Neural crest cell (in vitro differentiated cells): ENCODE measurements at regions not wholly inside any gene's neighbourhood (a gene's known extent, or its start where the extent isn't known, plus 50 kb on each side); places are given as distances from the start of the nearest gene placed in this dataset.
"Not testable (repeated sequence)": the region's sequence is repeated elsewhere in the genome, so short reads cannot be mapped to it uniquely, and the experiment has no call there.

Experiments
- DNase-seq: peaks from one replicate; pipeline ENCODE4 v3.0.0; 2021; ENCODE audit warnings: low read depth, mixed read lengths, low spot score
- H3K27ac Mint-ChIP-seq: one replicate; pipeline ENCODE4 v1.8.0; 2021; ENCODE audit warnings: mild to moderate bottlenecking, mixed read lengths; ENCODE audit not compliant: unreplicated experiment
- H3K27me3 Mint-ChIP-seq: 2 replicates; pipeline ENCODE4 v1.8.0; 2021; ENCODE audit warnings: low read depth, mild to moderate bottlenecking, mixed read lengths
- H3K36me3 Mint-ChIP-seq: 2 replicates; pipeline ENCODE4 v1.8.0; 2021; ENCODE audit warnings: low read depth, mild to moderate bottlenecking, mixed read lengths
- H3K4me1 Mint-ChIP-seq: 2 replicates; pipeline ENCODE4 v1.8.0; 2021; ENCODE audit warnings: mixed read lengths
- H3K4me3 Mint-ChIP-seq: one replicate; pipeline ENCODE4 v1.8.0; 2021; ENCODE audit warnings: mild to moderate bottlenecking, mixed read lengths
- H3K9me3 Mint-ChIP-seq: 2 replicates; pipeline ENCODE4 v1.8.0; 2021; ENCODE audit warnings: mixed read lengths
- CTCF ChIP-seq: fragments of 200-600 bp; sonication (generic); conservative IDR thresholded peaks from 2 replicates; pipeline ENCODE4 v1.5.0; 2021; ENCODE audit warnings: antibody characterized with exemption, mild to moderate bottlenecking

DNA sequence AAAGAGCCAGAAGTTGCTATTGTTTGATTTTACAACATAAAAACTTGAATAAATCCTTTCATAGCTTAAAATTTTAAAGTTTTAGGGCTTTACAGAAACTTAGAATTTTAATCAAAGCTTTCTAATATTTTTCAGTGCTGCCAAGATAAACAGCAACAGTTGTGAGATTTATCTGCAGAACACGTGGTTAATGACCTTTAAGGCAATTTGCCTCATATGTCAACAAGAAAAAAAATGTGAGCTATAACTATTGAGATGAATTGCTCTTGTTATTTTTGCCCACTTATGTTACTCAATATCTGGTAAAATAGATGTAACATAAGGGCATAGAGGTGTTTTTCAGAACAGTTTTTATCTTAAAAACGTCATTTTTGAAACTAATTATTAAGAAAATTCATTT lies 96.7 kb upstream of the NECTIN3 start:
- Mint-ChIP-seq H3K4me1 (no peaks in the 10 kb centered on the region), H3K36me3 (no peaks in the 10 kb centered on the region), H3K27me3 (no peaks in the 10 kb centered on the region), H3K4me3 (no peak overlapping the region), H3K27ac (no peak overlapping the region), H3K9me3 (peaks cover under 1% of the 10 kb centered on the region)
- no peak for DNase-seq
- TF ChIP-seq CTCF: no peak

DNA sequence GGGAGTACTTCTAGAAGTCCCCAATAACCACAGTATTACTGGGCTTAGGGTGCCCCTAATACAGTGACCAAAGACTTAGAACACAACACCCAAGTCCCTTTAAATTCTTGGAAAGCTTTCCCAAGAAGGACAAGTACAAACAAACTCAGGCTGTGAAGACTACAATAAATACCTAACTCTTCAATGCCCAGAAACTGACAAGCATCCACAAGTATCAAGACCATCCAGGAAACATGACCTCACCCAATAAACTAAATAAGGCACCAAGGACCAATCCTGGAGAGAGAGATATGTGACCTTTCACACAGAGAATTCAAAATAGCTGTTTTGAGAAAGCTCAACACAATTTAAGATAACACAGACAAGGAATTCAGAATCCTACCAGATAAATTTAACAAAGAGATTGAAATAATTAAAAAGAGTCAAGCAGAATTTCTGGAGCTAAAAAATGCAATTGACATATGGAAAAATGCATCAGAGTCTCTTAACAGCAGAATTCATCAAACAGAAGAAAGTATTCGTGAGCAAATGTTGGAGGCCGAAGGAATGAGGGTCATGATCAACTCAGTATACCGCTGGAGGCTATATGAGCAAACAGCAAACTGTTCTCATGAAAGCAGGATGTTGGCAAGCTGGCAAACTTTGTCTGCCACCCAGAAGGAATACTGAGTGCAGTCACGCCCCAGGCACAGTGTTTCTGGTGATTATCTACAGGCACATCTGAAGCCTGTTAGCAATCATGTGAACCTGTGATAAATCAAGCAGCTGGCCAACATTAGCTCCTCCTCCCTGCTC lies 87.0 kb upstream of the NECTIN3 start:
- peaks cover 16% of the 10 kb centered on the region for H3K9me3 Mint-ChIP-seq
- peaks cover 9% of the 10 kb centered on the region for H3K4me1 Mint-ChIP-seq
- no peaks in the 10 kb centered on the region for H3K27me3 Mint-ChIP-seq
- TF ChIP-seq CTCF: no peak
- no peak overlapping the region for H3K27ac Mint-ChIP-seq
- no peak for DNase-seq
- no peak overlapping the region for H3K4me3 Mint-ChIP-seq
- H3K36me3 Mint-ChIP-seq: peaks cover 3% of the 10 kb centered on the region

GRCh38 chr3:110989446-110989845 lies 82.2 kb upstream of the NECTIN3 start:
- Mint-ChIP-seq H3K4me1 (no peaks in the 10 kb centered on the region), H3K9me3 (peaks cover 25% of the 10 kb centered on the region), H3K27ac (no peak overlapping the region), H3K27me3 (no peaks in the 10 kb centered on the region), H3K4me3 (no peak overlapping the region), H3K36me3 (peaks cover 5% of the 10 kb centered on the region)
- DNase-seq: no peak
- TF ChIP-seq CTCF: no peak

DNA sequence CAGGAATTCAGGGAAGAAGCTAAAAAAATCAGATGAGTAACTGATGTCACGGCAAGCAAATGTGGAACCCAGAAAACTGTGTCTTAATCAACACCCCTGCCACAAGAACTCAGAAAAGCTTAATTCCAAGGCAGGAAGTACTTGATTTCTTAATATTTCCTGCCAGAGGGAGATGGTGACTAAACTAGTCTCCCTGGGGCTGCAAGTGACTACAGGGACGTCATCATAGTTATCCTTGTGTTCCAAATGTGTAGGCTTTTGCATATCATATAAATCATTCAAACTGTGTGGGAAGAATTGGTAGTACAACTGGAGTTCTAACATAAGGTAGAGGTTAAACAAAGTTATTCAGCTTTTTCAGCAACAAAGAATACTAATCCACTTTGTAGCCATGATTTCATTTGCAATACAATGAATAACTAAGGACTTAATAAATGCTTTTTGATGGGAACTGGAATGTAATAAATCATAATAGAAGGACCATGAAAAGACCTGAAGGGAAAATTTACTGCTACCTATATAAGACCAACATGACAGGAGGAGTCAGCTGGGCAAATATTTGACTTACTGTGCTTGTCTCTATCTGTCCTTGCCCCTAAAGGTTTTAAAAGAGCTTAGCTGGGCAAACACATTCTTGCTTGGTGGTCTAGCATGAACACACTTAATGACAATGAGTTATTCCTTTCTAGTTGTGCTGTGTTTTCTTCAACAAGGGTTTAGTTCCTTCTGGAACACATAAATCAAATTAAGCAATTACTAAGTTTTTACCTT lies 76.0 kb upstream of the NECTIN3 start:
- TF ChIP-seq CTCF: no peak
- H3K4me1 Mint-ChIP-seq: no peaks in the 10 kb centered on the region
- H3K4me3 Mint-ChIP-seq: no peak overlapping the region
- H3K36me3 Mint-ChIP-seq: no peaks in the 10 kb centered on the region
- DNase-seq: no peak
- no peak overlapping the region for H3K27ac Mint-ChIP-seq
- no peaks in the 10 kb centered on the region for H3K27me3 Mint-ChIP-seq
- peaks cover 6% of the 10 kb centered on the region for H3K9me3 Mint-ChIP-seq

- H3K36me3 Mint-ChIP-seq, H3K27me3 Mint-ChIP-seq, H3K4me3 Mint-ChIP-seq, H3K4me1 Mint-ChIP-seq, DNase-seq, H3K27ac Mint-ChIP-seq: not testable (repeated sequence)
- H3K9me3 Mint-ChIP-seq: peaks cover 18% of the 10 kb centered on the region
These were observed 72.8 kb upstream of the NECTIN3 start for GRCh38 chr3:110998766-110999165.

DNA sequence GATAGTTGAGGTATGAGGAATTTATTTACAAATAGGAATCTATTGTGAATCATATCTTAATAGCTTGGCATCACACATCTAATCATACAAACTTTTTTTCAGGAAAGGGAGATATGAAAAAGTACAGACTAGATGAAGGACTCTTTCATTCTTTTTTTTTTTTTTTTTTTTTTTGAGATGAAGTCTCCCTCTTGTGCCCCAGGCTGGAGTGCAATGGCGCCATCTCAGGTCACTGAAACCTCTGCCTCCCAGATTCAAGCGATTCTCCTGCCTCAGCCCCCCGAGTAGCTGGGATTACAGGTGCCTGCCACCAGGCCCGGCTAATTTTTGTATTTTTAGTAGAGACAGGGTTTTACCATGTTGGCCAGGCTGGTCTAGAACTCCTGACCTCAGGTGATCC lies 65.1 kb upstream of the NECTIN3 start:
- not testable (repeated sequence) for H3K27me3 Mint-ChIP-seq, H3K36me3 Mint-ChIP-seq, H3K4me3 Mint-ChIP-seq, H3K4me1 Mint-ChIP-seq, H3K27ac Mint-ChIP-seq, DNase-seq
- TF ChIP-seq CTCF: peak; percentile 25
- peaks cover 12% of the 10 kb centered on the region for H3K9me3 Mint-ChIP-seq
